Panc1 (cell line): ENCODE measurements at regions not wholly inside any gene's neighbourhood (a gene's known extent, or its start where the extent isn't known, plus 50 kb on each side); places are given as distances from the start of the nearest gene placed in this dataset.
"Not testable (repeated sequence)": the region's sequence is repeated elsewhere in the genome, so short reads cannot be mapped to it uniquely, and the experiment has no call there.

Source experiments
- ATAC-seq: fragments of 200-7000 bp; cut with Tn5 transposase; 2 replicates; pipeline ENCODE4 v1.9.1; 2020; ENCODE audit warnings: mild to moderate bottlenecking, moderate library complexity
- BruUV-seq: library from RNA; stranded (reverse); fragments of 400-500 nt; replicated peaks from 2 replicates; lab custom pipeline; 2021; lab: Mats Ljungman, UMichigan
- CTCF ChIA-PET: fragments of 300-600 bp; sonication (Branson Sonifier 250); formaldehyde crosslinking; loops from one replicate; lab custom pipeline; 2022; ENCODE audit warnings: antibody characterized with exemption; lab: Charles Lee
- POLR2A ChIA-PET: fragments of 300-600 bp; sonication (Branson Sonifier 250); formaldehyde crosslinking; loops from one replicate; lab custom pipeline; 2022; ENCODE audit warnings: antibody characterized with exemption; lab: Charles Lee
- DNase-seq: peaks from one replicate; pipeline ENCODE4 v3.0.0-alpha.2; 2010; ENCODE audit warnings: low read depth, low spot score
- H3K27ac ChIP-seq: 2 replicates; pipeline ENCODE4 v1.5.1; 2011; ENCODE audit warnings: mild to moderate bottlenecking, low read length, inconsistent platforms
- H3K27me3 ChIP-seq: fragments of 200-500 bp; sonication (Bioruptor generic); 2 replicates; pipeline ENCODE4 v1.6.0; 2014; ENCODE audit warnings: low read length, inconsistent platforms; ENCODE audit not compliant: control insufficient read depth, insufficient read depth
- H3K36me3 ChIP-seq: fragments of 200-500 bp; sonication (Bioruptor generic); 2 replicates; pipeline ENCODE4 v1.5.1; 2014; ENCODE audit warnings: inconsistent platforms, mild to moderate bottlenecking, low read length, moderate library complexity; ENCODE audit not compliant: control insufficient read depth, insufficient read depth
- H3K4me1 ChIP-seq: 2 replicates; pipeline ENCODE4 v1.5.1; 2011; ENCODE audit warnings: inconsistent platforms, mild to moderate bottlenecking, low read length, moderate library complexity; ENCODE audit not compliant: control insufficient read depth, insufficient read depth
- H3K4me3 ChIP-seq, 2 experiments: 2 replicates each; pipeline ENCODE4 v1.5.1; 2011 to 2012; ENCODE audit warnings: low read depth in 2 of 2, low read length in 2 of 2, mild to moderate bottlenecking in 2 of 2, inconsistent platforms in 1 of 2, moderate library complexity in 1 of 2
- H3K9me3 ChIP-seq: fragments of 200-500 bp; sonication (Bioruptor generic); 2 replicates; pipeline ENCODE4 v1.5.1; 2014; ENCODE audit warnings: low read depth, mild to moderate bottlenecking, inconsistent platforms, low read length, moderate library complexity; ENCODE audit not compliant: control insufficient read depth, insufficient read depth
- POLR2AphosphoS5 ChIP-seq: IDR thresholded peaks from 2 replicates; pipeline ENCODE4 v1.6.1; 2012; ENCODE audit warnings: mild to moderate bottlenecking, low read depth, low read length, moderate library complexity
- SIN3A ChIP-seq: IDR thresholded peaks from 2 replicates; pipeline ENCODE4 v1.6.1; 2012; ENCODE audit warnings: low read depth, mild to moderate bottlenecking, low read length, moderate library complexity, borderline replicate concordance; ENCODE audit not compliant: insufficient read depth
- TCF7L2 ChIP-seq: IDR thresholded peaks from 2 replicates; pipeline ENCODE4 v1.6.1; 2011; ENCODE audit warnings: mild to moderate bottlenecking, low read depth, low read length, inconsistent platforms
- in situ Hi-C: cut with HindIII; loops from 2 replicates; pipeline ENCODE4 v1.10.0; 2016; ENCODE audit warnings: low sequenced_read_pairs, low pct_unique_long_range_greater_than_20kb
- intact Hi-C: fragments of 100-400 bp; cut with micrococcal nuclease; formaldehyde crosslinking; loops from one replicate; pipeline ENCODE4 v1.10.0; 2022; ENCODE audit not compliant: unreplicated experiment
- TF ChIP-seq, protein P1 (sequence below), 2 experiments: IDR thresholded peaks; 2 replicates each; pipeline ENCODE4 v1.6.1; 2011 to 2012; ENCODE audit warnings: low read depth in 2 of 2, control low read depth in 1 of 2, low read length in 1 of 2, mild to moderate bottlenecking in 1 of 2, moderate library complexity in 1 of 2; ENCODE audit not compliant: insufficient read depth in 1 of 2
- TF ChIP-seq, protein P2 (sequence below): fragments of 450-650 bp; IDR thresholded peaks from 2 replicates; pipeline ENCODE4 v1.5.1; 2017; ENCODE audit warnings: mild to moderate bottlenecking

DNA sequence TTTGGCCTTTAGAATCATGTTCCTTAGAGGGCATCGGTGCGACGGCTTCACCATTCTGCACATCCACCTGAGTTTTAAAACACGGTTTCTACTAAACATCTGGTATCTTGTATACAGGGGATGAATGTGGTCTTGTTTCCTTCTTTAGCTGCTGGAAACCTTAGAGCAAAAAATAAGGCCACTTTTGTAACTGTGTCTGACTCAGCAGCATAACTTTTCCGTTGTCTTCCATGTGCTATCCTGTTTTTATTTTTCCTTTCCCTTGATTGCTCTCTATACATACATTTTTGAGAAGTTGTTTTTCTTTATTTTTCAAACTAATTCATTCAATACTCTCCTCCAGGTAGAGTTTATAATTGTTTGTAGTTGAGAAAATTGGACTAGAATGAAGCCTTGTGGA, 108.8 kb upstream of the PCED1B start:
- TF ChIP-seq SIN3A (no peak), POLR2AphosphoS5 (no peak), TCF7L2 (no peak)
- TF ChIP-seq, protein P1, sequence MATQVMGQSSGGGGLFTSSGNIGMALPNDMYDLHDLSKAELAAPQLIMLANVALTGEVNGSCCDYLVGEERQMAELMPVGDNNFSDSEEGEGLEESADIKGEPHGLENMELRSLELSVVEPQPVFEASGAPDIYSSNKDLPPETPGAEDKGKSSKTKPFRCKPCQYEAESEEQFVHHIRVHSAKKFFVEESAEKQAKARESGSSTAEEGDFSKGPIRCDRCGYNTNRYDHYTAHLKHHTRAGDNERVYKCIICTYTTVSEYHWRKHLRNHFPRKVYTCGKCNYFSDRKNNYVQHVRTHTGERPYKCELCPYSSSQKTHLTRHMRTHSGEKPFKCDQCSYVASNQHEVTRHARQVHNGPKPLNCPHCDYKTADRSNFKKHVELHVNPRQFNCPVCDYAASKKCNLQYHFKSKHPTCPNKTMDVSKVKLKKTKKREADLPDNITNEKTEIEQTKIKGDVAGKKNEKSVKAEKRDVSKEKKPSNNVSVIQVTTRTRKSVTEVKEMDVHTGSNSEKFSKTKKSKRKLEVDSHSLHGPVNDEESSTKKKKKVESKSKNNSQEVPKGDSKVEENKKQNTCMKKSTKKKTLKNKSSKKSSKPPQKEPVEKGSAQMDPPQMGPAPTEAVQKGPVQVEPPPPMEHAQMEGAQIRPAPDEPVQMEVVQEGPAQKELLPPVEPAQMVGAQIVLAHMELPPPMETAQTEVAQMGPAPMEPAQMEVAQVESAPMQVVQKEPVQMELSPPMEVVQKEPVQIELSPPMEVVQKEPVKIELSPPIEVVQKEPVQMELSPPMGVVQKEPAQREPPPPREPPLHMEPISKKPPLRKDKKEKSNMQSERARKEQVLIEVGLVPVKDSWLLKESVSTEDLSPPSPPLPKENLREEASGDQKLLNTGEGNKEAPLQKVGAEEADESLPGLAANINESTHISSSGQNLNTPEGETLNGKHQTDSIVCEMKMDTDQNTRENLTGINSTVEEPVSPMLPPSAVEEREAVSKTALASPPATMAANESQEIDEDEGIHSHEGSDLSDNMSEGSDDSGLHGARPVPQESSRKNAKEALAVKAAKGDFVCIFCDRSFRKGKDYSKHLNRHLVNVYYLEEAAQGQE (IDR thresholded peaks at IDR 0.05; ENCODE audit: insufficient read depth in 1 of 2, low read depth in 2 of 2, low read length in 1 of 2), result no peak
- TF ChIP-seq, protein P2, sequence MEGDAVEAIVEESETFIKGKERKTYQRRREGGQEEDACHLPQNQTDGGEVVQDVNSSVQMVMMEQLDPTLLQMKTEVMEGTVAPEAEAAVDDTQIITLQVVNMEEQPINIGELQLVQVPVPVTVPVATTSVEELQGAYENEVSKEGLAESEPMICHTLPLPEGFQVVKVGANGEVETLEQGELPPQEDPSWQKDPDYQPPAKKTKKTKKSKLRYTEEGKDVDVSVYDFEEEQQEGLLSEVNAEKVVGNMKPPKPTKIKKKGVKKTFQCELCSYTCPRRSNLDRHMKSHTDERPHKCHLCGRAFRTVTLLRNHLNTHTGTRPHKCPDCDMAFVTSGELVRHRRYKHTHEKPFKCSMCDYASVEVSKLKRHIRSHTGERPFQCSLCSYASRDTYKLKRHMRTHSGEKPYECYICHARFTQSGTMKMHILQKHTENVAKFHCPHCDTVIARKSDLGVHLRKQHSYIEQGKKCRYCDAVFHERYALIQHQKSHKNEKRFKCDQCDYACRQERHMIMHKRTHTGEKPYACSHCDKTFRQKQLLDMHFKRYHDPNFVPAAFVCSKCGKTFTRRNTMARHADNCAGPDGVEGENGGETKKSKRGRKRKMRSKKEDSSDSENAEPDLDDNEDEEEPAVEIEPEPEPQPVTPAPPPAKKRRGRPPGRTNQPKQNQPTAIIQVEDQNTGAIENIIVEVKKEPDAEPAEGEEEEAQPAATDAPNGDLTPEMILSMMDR, result no peak
- CTCF ChIA-PET, result no interaction called here

DNA sequence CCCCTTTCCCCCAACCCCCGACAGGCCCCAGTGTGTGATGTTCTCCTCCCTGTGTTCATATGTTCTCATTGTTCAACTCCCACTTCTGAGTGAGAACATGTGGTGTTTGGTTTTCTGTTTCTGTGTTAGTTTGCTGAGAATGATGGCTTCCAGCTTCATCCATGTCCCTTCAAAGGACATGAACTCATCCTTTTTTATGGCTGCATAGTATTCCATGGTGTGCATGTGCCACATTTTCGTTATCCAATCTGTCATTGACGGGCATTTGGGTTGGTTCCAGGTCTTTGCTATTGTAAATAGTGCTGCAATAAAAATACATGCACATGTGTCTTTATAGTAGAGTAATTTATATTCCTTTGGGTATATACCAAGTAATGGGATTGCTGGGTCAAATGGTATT, 105.5 kb upstream of the PCED1B start:
- H3K9me3 ChIP-seq, H3K27ac ChIP-seq, CTCF ChIA-PET, H3K36me3 ChIP-seq, BruUV-seq, in situ Hi-C loops, DNase-seq, ATAC-seq, intact Hi-C loops, H3K4me1 ChIP-seq, H3K4me3 ChIP-seq, H3K27me3 ChIP-seq, POLR2A ChIA-PET: not testable (repeated sequence)

More for the DNA sequence above, 108.8 kb upstream of the PCED1B start:
- intact Hi-C loops (no loop called here), in situ Hi-C loops (no loop called here)
- Histone ChIP-seq H3K9me3 (no peaks in the 10 kb centered on the region), H3K4me1 (no peaks in the 10 kb centered on the region), H3K27me3 (no peaks in the 10 kb centered on the region), H3K4me3 (no peak overlapping the region), H3K27ac (no peak overlapping the region), H3K36me3 (no peaks in the 10 kb centered on the region)
- ATAC-seq (no peak), DNase-seq (no peak)
- POLR2A ChIA-PET, result no interaction called here
- BruUV-seq, result no TSS peak

DNA sequence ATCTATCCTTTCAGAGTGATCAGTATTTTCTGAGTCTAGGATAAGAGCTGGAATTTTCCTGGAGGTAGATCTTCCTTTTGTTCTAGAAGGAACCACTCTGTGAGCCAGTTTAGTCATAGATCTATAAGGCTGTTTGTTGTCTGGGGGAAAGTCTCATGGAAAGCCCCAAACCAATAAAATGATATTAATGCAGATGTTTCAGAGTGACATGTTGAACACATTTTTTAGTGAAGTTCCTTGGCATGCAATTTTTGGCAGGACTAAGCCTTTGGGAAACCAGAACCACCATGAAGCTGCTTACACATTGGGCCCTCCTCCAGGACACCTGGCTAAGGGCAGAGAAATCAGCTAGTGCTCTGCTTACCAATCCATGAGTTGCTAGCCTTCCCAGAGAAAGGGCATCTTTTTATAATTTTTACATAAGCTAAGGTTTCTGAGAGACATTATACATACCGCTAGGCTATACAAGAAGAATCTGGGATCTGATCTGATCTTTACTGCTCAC, 101.5 kb upstream of the PCED1B start:
- CTCF ChIA-PET, result interaction anchor here (0.7 kb wide), 1 partner anchor 372 kb away, joined by 3 read pairs; no protein-coding TSS in a partner anchor

More for the DNA sequence above, 101.5 kb upstream of the PCED1B start:
- Histone ChIP-seq H3K27ac (no peak overlapping the region), H3K9me3 (no peaks in the 10 kb centered on the region), H3K4me1 (no peaks in the 10 kb centered on the region), H3K36me3 (no peaks in the 10 kb centered on the region), H3K4me3 (no peak overlapping the region), H3K27me3 (no peaks in the 10 kb centered on the region)
- intact Hi-C loops (no loop called here), in situ Hi-C loops (no loop called here)
- BruUV-seq, result no TSS peak
- DNase-seq, result no peak
- no peak for ATAC-seq
- TF ChIP-seq TCF7L2 (no peak), SIN3A (no peak), POLR2AphosphoS5 (no peak)
- TF ChIP-seq, protein P2, result no peak
- TF ChIP-seq, protein P1 (IDR thresholded peaks at IDR 0.05; ENCODE audit: insufficient read depth in 1 of 2, low read depth in 2 of 2, low read length in 1 of 2), result no peak
- POLR2A ChIA-PET, result no interaction called here
